COR-L47 (cell line): ENCODE measurements at regions not wholly inside any gene's neighbourhood (a gene's known extent, or its start where the extent isn't known, plus 50 kb on each side); places are given as distances from the start of the nearest gene placed in this dataset.

Source experiments
- DNase-seq: peaks from one replicate; lab custom pipeline; 2025; lab: John Stamatoyannopoulos, UW

- DNase-seq, result no peak
Observed at GRCh38 chr11:56932572-56933220, 56.0 kb upstream of the OR5AK2 start.

DNA sequence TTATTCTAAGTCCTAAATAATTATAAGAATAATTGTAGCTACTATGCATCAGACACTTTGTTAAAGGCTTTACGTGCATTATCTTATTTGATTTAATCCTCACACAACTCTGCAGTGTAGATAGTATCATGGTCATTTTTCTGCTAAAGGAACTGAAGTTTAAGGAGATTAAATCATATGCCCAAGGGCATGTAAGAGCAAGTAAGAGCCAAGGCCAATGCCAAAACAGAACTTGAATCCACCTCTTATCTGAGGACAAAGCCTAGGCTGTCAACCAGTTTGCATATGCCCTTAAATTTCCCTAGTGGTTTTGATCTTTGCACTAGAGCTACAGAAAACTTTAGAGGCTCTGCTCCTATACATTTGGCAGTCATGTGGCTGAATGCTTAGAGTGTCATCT is 65.6 kb upstream of the OR5AK2 start:
- DNase-seq, result no peak

DNA sequence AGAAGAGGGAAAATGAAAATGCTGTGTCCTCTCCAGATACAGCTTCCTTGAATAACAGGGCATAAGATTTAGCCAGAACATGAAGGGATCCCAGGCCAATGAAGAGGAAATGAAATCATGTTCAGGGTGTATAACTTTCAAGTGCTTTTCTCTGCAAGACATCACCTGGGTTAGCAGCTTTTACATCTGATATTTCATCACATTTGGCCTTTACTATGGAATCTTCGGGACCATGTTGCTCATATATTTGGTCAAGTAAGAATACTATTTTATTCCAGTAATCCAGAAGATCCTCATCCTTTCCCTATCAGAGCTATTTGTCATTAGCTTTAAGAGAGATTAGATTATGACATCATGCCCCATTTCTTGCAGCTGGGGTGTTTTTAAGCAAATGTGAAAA is 66.3 kb upstream of the OR5AK2 start:
- DNase-seq, result no peak

GRCh38 chr11:56917708-56918400 is 70.9 kb upstream of the OR5AK2 start:
- DNase-seq, result no peak

DNA sequence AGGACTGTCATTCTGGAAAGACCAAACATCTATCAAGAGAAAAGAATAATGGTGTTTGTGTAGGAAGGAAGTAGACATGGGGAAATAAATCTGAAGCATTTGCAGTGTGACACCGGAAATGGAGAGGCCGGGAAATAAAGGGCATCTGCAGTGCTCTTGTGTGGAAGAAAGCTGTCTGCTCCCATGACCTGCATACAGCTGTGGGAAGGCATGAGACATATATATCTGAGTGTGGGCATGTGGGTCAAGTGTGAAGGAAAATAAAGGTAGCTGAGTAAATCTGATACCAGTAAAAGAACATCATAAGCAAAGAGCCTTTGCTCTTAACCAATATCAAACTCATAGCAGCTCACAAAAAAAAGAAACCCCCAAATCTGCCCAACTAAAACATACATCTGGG is 72.1 kb upstream of the OR5AK2 start:
- DNase-seq, result no peak

GRCh38 chr11:56916162-56916561 is 72.6 kb upstream of the OR5AK2 start:
- DNase-seq, result no peak

- no peak for DNase-seq
Observed at GRCh38 chr11:56911312-56911711, 77.4 kb upstream of the OR5AK2 start.

GRCh38 chr11:56910785-56911184 is 77.9 kb upstream of the OR5AK2 start:
- no peak for DNase-seq

- no peak for DNase-seq
Observed at GRCh38 chr11:56910046-56910773, 78.5 kb upstream of the OR5AK2 start.

DNA sequence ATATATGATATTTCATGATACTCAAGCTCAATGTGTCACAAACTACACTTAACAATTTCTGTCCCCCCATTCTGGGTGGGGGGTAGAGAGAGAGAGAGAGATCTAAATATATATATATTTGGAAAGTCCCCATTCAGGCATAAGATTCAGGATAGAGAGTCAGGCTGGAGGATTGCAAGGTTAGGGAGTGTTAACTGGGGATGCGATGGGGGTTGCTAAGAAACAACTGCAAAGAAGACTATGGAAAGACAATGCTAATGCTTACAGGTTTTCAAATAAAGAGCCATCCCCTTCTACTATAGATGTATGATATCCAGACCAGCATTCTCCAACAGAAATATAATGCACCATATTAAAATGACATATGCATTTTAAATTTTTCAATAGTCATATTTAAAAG is 79.2 kb upstream of the OR5AK2 start:
- no peak for DNase-seq

GRCh38 chr11:56909080-56909479 is 79.6 kb upstream of the OR5AK2 start:
- no peak for DNase-seq

DNA sequence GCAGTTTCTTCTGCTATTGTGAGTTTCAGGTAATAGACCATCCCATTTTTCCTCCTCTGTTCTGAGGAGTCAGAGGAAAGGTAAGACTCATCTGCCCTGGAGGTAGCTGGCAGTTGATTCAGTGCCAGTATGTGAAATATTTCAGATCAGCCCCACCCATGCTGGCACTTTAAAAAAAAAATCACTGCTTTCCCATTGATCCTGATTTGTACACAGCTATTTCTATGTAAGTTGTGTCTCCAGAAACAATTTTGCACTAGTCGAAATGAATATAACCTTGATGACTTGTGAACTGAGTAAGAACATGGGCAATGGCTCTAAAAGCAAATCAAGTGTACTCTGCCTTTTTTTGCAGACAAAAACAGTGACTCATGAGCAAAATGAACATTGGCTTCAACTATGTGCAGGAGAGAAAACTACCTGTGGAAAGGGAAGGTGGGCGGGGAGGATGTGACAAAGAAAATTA is 82.0 kb upstream of the OR5AK2 start:
- no peak for DNase-seq

DNA sequence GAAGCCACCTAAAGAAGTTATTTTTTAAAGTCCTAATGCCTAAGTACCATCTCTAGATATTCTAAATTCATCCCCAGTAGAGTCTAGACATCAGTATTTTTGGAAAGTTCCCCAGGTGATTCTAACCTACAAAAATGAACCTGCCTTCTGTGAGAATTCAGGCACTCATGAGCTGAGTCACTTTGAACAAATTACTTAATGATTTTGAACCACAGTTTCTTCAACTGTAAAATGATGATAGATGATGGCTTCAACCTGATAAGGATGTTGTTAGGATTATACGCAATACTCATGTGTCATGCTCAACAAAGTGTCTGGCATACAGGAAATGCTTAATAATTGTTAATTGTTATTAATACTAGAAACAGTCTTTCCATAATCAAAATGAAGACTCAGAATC is 82.8 kb upstream of the OR5AK2 start:
- DNase-seq, result no peak

GRCh38 chr11:56905442-56905841 is 83.3 kb upstream of the OR5AK2 start:
- no peak for DNase-seq

DNA sequence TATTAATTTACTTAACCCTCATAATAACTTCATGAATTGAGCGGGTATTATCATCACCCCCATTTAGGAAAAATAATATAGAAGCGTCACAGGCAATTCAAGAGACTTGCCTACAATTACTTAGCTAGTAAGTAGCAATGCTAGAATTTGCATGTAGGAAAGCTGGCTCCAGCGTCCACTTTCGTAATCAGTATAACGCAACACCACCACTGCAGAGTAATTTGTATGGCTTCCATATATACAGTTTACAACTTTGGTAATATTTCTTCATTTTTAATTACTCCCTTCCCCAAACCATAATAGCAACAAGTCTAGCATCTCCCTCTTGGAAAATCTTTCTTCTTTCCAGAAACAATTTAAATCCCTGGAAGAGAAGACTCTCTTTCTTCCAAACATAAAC is 89.9 kb upstream of the OR5AK2 start:
- no peak for DNase-seq

- DNase-seq, result no peak
Observed at GRCh38 chr11:56890584-56891305, 98.0 kb upstream of the OR5AK2 start.

GRCh38 chr11:56889986-56890385 is 98.7 kb upstream of the OR5AK2 start:
- DNase-seq, result no peak

- no peak for DNase-seq
Observed at GRCh38 chr11:56887940-56888339, 100.8 kb upstream of the OR5AK2 start.

GRCh38 chr11:56886455-56886854 is 102.3 kb upstream of the OR5AK2 start:
- no peak for DNase-seq

GRCh38 chr11:56885854-56886253 is 102.9 kb upstream of the OR5AK2 start:
- no peak for DNase-seq

DNA sequence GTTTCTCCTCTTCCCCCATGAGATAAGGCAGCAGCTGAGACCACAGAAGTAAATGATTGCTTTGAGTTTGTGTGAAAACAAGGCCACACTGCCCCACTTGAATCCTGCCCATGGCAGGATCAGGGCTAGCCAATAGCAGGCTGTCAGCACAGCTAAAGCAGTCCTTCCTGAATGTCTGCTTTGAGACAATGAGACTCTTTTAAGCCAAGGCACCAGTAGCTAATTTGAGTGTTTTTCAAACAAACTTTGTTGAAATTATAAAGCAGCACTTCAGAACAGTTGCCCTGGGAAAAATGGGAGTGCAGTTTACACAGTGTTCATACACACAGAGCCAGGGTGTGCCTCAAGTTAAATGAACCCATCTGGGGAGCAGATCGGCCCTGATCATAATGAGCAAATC is 103.5 kb upstream of the OR5AK2 start:
- DNase-seq, result no peak

DNA sequence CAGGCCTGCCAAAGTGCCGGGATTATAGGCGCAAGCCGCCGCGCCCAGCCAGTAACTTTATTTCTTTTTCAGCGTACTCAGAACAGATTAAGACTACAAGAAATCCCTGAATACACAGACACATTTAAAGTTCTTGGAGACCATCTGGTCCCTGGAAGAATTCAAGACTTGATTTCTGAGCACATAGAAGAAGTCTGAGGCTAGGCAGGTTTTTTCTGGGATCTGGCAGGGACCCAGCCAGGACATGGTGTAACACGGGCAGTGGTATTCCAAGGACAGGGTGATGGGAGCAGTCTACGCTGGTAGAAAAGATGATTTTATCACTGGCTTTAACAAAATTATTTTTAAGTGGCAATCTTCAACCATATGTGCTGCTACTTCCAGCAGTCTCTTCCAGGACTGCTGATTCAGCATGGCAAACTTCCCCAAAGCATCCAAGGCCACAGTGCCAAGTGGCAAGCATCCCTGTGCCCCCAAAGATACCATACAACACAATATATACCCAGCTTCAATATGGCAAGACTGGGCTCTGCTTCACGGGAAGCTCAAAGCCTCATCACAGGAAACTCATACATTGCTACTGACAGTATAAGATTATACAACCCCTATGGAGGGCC is 105.2 kb upstream of the OR5AK2 start:
- no peak for DNase-seq
